ENCODE measurements at regions not wholly inside any gene's neighbourhood (a gene's known extent, or its start where the extent isn't known, plus 50 kb on each side); places are given as distances from the start of the nearest gene placed in this dataset.
"Not testable (repeated sequence)": the region's sequence is repeated elsewhere in the genome, so short reads cannot be mapped to it uniquely, and the experiment has no call there.

- no peak for DNase-seq (ENCODE audit: extremely low read depth in 1 of 2, low read depth in 1 of 2)
Observed at GRCh38 chr14:48628870-48629269, 953.5 kb upstream of the MDGA2 start.

GRCh38 chr14:48622980-48623379, 947.6 kb upstream of the MDGA2 start:
- no peak for DNase-seq (ENCODE audit: extremely low read depth in 1 of 2, low read depth in 1 of 2)

DNA sequence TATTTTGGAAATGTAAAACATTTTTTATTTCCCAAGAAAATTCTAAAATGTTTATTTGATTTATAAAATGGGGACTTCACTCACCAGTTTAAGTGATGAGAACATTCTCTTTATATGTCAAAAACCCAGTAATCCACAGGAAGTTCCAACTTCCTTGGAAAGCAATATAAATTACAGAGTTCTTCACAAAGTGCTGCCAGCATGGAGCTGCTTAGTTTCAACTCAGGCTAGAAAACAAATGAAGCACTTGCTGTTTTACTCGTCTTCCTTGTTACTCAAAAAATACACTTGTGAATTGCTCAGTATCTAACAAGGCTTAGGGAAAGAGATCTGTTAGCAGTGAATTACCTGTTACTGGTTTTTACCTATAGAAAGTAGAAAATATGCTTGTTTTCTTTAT, 942.7 kb upstream of the MDGA2 start:
- no peak for DNase-seq (ENCODE audit: extremely low read depth in 1 of 2, low read depth in 1 of 2)

DNA sequence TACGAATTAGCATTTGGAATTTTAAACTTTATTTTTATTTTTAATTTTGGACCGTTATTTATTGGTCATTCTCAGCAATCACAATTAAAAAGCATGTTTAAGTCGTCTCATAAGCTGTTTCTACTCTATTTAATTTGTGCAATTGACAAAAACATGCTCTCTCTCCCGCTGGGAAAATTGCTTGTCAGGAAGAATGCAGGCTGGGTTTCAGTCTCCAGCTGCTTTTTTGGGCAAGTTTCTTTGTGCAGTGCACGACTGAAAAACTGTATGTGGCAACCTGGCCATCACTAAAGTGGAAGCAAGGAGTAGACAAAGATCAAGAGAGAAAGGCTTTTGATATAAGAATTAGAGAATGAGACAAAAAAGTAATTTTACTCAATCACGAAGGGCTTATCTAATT, 941.5 kb upstream of the MDGA2 start:
- DNase-seq (ENCODE audit: extremely low read depth in 1 of 2, low read depth in 1 of 2), result no peak

- DNase-seq (ENCODE audit: extremely low read depth in 1 of 2, low read depth in 1 of 2), result no peak
Observed at GRCh38 chr14:48615618-48616017, 940.2 kb upstream of the MDGA2 start.

GRCh38 chr14:48614003-48614402, 938.6 kb upstream of the MDGA2 start:
- no peak for DNase-seq (ENCODE audit: extremely low read depth in 1 of 2, low read depth in 1 of 2)

DNA sequence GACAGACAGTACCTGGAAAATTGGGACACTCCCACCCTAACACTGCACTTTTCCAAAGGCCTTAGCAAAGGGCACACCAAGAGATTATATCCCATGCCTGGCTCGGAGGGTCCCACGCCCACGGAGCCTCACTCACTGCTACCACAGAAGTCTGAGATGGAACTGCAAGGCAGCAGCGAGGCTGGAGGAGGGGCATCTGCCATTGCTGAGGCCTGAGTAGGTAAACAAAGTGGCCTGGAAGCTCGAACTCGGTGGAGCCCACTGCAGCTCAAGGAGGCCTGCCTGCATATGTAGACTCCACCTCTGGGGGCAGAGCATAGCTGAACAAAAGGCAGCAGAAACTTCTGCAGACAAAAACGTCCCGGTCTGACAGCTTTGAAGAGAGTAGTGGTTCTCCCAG, 931.6 kb upstream of the MDGA2 start:
- not testable (repeated sequence) for DNase-seq (ENCODE audit: extremely low read depth in 1 of 2, low read depth in 1 of 2)

DNA sequence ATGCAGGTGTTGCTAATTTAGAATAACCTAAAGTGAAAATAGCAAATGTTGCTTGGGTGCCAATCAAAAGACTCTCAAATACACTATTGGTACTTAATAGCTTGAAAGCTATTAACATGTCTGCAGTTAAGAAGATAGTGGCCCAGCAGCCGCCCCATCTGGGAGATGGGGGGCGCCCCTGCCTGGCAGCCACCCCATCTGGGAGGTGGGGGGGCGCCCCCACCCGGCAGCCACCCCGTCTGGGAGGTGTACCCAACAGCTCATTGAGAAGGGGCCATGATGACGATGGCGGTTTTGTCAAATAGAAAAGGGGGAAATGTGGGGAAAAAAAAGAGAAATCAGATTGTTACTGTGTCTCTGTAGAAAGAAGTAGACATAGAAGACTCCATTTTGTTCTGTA, 923.1 kb upstream of the MDGA2 start:
- no peak for DNase-seq (ENCODE audit: extremely low read depth in 1 of 2, low read depth in 1 of 2)

DNA sequence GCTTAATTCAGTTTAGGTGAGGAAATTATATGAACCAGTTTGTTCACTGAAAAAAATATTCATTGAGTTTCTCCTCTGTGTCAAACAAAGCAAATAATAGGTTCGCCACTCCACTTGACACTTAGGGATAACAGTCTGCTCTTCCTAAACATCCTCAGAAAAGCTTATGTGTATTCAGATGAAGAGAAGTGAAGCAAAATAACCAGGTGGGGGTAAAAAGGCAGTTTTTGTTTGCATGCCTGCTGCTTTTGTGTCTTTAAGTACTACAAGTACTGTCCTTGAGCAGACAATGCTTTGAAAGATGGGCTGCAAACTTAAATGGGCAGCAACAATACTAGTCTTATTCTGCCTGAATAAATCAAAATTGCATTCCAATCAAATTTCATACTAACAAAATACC, 910.7 kb upstream of the MDGA2 start:
- DNase-seq (ENCODE audit: extremely low read depth in 1 of 2, low read depth in 1 of 2), result no peak

DNA sequence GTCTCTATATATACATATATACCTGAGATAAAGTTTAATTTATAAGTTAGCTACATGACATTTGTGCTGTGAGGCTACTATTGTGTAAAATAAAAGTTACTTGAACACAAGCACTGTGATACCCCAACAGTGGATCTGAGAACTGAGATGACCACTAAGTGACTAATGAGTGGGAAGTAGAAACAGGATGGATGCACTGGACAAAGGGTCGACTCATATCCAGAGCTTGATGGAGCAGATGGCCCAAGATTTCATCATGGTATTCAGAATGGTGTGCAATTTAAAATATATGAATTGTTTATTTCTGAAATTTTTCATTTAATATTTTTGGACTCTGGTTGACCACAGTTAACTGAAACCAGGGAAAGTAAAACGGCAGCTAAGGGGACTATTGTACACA, 908.6 kb upstream of the MDGA2 start:
- no peak for DNase-seq (ENCODE audit: extremely low read depth in 1 of 2, low read depth in 1 of 2)

GRCh38 chr14:48582938-48583337, 907.5 kb upstream of the MDGA2 start:
- no peak for DNase-seq (ENCODE audit: extremely low read depth in 1 of 2, low read depth in 1 of 2)

DNA sequence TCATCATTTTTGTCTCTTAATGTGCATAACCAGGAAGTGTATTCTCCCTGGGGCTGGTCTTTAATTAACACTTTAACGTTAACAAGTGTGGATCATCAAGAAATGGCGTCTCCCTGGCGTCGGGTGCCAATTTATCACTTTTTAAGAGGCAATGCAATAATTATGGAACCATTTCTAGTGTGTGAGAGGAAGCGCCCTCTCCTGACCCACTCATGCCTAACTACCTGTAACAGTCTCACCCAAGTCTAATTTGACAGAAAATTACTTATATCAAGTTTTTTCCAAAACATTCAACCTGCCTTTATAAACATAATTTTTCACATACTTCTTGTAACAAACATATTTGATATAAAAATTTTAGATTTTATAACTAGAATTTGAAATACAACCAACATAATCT, 905.3 kb upstream of the MDGA2 start:
- no peak for DNase-seq (ENCODE audit: extremely low read depth in 1 of 2, low read depth in 1 of 2)

DNA sequence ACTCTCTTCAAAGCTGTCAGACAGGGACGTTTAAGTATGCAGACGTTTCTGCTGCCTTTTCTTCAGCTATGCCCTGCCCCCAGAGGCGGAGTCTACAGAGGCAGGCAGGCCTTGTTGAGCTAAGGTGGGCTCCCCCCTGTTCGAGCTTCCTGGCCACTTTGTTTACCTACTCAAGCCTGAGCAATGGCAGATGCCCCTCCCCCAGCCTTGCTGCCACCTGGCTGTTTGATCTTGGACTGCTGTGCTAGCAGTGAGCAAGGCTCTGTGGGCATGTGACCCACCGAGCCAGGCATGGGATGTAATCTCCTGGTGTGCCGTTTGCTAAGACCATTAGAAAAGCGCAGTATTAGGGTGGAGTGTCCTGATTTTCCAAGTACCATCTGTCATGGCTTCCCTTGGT, 900.4 kb upstream of the MDGA2 start:
- DNase-seq (ENCODE audit: extremely low read depth in 1 of 2, low read depth in 1 of 2), result no peak

GRCh38 chr14:48568688-48569087, 893.3 kb upstream of the MDGA2 start:
- DNase-seq (ENCODE audit: extremely low read depth in 1 of 2, low read depth in 1 of 2), result no peak

GRCh38 chr14:48568252-48568651, 892.8 kb upstream of the MDGA2 start:
- no peak for DNase-seq (ENCODE audit: extremely low read depth in 1 of 2, low read depth in 1 of 2)

GRCh38 chr14:48563489-48563888, 888.1 kb upstream of the MDGA2 start:
- no peak for DNase-seq (ENCODE audit: extremely low read depth in 1 of 2, low read depth in 1 of 2)

GRCh38 chr14:48561438-48561837, 886.0 kb upstream of the MDGA2 start:
- DNase-seq (ENCODE audit: extremely low read depth in 1 of 2, low read depth in 1 of 2), result not testable (repeated sequence)

DNA sequence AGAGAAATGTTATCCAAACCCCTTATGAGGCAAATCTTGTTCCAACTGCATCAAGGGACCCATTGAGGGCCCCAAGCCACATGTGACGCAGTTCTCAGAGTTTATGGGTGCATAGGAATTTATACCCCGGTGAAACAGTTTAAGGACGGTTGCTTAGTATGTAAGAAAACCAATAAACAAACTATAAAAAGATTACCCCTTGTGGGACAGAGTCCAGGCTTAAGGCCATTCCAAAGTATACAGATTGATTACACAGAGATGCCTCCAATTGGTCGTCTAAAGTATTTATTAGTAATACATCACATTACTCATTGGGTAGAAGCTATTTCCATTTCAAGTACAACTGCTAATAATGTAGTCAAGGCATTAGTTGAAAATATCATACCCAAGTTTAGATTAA, 885.0 kb upstream of the MDGA2 start:
- DNase-seq (ENCODE audit: extremely low read depth in 1 of 2, low read depth in 1 of 2), result no peak

DNA sequence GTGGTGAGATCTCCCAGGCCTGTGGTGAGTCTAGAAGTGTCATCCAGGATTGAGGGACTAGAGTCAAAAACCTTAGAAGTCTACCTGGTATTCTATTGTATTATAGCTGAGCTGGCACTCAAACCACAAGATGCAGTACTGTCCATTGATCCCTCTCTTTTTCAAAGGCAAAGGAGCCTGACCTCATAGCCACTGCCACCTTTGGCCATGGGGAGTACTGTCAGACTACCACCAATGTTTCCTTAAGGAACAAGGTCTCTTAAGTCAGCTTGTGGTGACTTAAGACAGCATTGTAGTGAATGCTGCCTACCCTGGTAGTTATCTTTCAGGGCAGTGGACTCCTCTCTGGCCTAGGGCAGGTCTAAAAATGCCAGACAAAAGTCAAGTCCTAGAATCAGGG, 878.0 kb upstream of the MDGA2 start:
- no peak for DNase-seq (ENCODE audit: extremely low read depth in 1 of 2, low read depth in 1 of 2)

- DNase-seq (ENCODE audit: extremely low read depth in 1 of 2, low read depth in 1 of 2), result no peak
Observed at GRCh38 chr14:48546996-48547395, 871.6 kb upstream of the MDGA2 start.

- no peak for DNase-seq (ENCODE audit: extremely low read depth in 1 of 2, low read depth in 1 of 2)
Observed at GRCh38 chr14:48537600-48537999, 862.2 kb upstream of the MDGA2 start.

DNA sequence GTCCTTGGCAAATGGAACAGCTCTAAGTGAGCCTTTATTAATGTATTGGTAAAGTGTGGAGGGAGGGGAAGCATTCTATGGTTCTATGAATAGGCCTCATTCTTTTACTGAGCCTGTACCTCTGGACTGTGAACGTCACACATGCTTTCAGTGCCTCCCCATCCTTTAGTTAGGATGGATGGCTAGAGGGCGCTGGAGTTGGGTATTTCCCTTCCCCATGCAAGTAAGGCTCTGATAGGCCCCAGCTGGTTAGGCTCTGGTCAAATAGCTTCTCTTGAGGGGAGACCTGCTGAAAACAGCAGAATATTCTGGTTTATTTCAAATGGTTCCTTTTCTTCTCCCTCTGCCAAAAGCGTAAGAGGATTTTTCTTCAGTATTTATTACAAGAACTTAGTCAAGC, 860.9 kb upstream of the MDGA2 start:
- DNase-seq (ENCODE audit: extremely low read depth in 1 of 2, low read depth in 1 of 2), result no peak

GRCh38 chr14:48527832-48528231, 852.4 kb upstream of the MDGA2 start:
- no peak for DNase-seq (ENCODE audit: extremely low read depth in 1 of 2, low read depth in 1 of 2)

DNA sequence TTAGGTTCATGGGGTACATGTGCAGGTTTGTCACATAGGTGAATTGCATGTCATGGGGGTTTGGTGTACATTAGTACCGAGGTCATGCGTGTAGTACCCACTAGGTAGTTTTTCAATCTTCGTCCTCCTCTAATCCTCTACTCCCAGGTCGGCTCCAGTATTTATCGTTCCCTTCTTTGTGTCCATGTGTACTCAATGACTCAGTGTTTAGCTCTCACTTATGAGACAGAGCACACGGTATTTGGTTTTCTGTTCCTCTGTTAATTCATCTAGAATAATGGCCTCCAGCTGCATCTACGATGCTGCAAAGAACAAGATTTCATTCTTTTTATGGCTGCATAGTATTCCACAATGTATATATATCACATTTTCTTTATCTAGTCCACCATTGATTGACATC, 850.9 kb upstream of the MDGA2 start:
- no peak for DNase-seq (ENCODE audit: extremely low read depth in 1 of 2, low read depth in 1 of 2)

Measured in stimulated activated CD8-positive, alpha-beta memory T cell treated with anti-CD3 and anti-CD28 coated beads, Interleukin-7, amount 100 ng/mL, for 48 hours (primary cell).